ENCODE measurements at regions not wholly inside any gene's neighbourhood (a gene's known extent, or its start where the extent isn't known, plus 50 kb on each side); places are given as distances from the start of the nearest gene placed in this dataset.

DNA sequence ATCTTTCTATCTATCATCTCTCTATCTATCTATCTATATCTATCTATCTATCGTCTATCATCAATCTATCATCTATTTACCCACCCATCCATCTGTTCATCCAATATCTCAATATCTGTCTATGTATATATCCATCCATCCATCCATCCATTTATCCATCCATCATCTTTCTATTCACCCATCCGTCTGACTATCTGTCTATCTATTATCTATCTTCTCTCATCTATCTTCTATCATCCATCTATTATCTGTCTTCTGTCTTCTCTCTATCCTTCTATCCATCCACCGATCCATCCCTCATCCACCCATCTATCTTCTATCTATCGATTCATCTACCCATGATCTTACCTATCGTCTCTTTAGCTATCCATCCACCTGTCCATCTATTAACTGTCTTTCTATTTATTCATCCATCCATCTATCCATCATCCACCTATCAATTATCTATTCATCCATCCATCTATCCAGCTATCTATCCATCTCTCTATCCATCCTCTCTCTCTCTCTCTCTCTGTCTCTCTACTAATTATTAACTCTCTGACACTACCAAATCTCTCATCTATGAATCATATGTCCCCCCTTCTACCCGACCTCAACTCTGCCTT is 89.1 kb downstream of the DHCR7 start:
- Mint-ChIP-seq H3K36me3 (no peaks in the 10 kb centered on the region), H3K4me1 (no peaks in the 10 kb centered on the region), H3K9me3 (peaks cover 0 to 7% of the 10 kb centered on the region in 2 donors), H3K27ac (no peak overlapping the region), H3K27me3 (ENCODE audit: low read depth in 2 of 2) (peaks cover 0 to 6% of the 10 kb centered on the region in 2 donors), H3K4me3 (no peak overlapping the region)
- Histone ChIP-seq H3K27ac (ENCODE audit: low read length) (no peak overlapping the region), H3K36me3 (ENCODE audit: control insufficient read depth, insufficient read depth, low read length) (no peaks in the 10 kb centered on the region), H3K9me3 (ENCODE audit: control insufficient read depth, insufficient read depth, low read length) (no peaks in the 10 kb centered on the region), H3K27me3 (ENCODE audit: control insufficient read depth, insufficient read depth, low read length) (no peaks in the 10 kb centered on the region), H3K4me1 (ENCODE audit: control insufficient read depth, insufficient read depth, low read length) (no peaks in the 10 kb centered on the region), H3K4me3 (ENCODE audit: low read length) (no peak overlapping the region)
- ATAC-seq (no peak), DNase-seq (no peak)
- 88% methylated on average over 6 of the region's 6 CpGs for WGBS (ENCODE audit: insufficient coverage)
- no peak for TF ChIP-seq CTCF (IDR thresholded peaks at IDR 0.05)
- intact Hi-C loops (cut with micrococcal nuclease) = no loop called here

GRCh38 chr11:71358122-71358728 is 90.0 kb downstream of the DHCR7 start:
- Mint-ChIP-seq H3K27me3 (ENCODE audit: low read depth in 2 of 2) (peaks cover 1 to 8% of the 10 kb centered on the region in 2 donors), H3K9me3 (peaks cover 0 to 7% of the 10 kb centered on the region in 2 donors), H3K4me1 (no peaks in the 10 kb centered on the region), H3K36me3 (no peaks in the 10 kb centered on the region), H3K4me3 (no peak overlapping the region), H3K27ac (no peak overlapping the region)
- no peak for ATAC-seq
- Histone ChIP-seq H3K27ac (ENCODE audit: low read length) (no peak overlapping the region), H3K27me3 (ENCODE audit: control insufficient read depth, insufficient read depth, low read length) (no peaks in the 10 kb centered on the region), H3K4me3 (ENCODE audit: low read length) (no peak overlapping the region), H3K36me3 (ENCODE audit: control insufficient read depth, insufficient read depth, low read length) (no peaks in the 10 kb centered on the region), H3K4me1 (ENCODE audit: control insufficient read depth, insufficient read depth, low read length) (no peaks in the 10 kb centered on the region), H3K9me3 (ENCODE audit: control insufficient read depth, insufficient read depth, low read length) (no peaks in the 10 kb centered on the region)
- intact Hi-C loops (cut with micrococcal nuclease) = no loop called here
- TF ChIP-seq CTCF (IDR thresholded peaks at IDR 0.05) = no peak
- WGBS (ENCODE audit: insufficient coverage) = 82% methylated on average over 9 of the region's 10 CpGs
- DNase-seq = no peak

DNA sequence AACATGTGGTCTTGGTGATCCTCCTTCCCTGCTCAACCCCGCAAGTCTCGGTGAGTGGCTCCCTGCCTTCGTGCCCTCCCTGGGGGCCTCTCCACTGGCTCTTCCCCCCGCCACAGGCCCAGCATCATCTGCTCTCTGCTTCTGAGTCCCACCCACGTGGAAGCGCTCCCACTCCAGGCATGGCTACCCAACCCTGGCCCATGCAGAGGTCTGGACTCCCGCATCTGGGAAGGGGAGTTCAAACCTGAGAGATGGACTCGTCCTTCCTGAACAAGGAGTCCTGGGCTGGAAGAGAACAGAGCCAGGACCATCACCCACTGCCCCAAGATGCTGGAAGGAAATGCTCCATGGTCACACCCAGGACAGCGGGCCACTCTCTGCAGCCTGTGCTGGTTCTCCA is 90.8 kb downstream of the DHCR7 start:
- H3K27me3 ChIP-seq (ENCODE audit: control insufficient read depth, insufficient read depth, low read length) = no peaks in the 10 kb centered on the region
- no peaks in the 10 kb centered on the region for H3K36me3 ChIP-seq (ENCODE audit: control insufficient read depth, insufficient read depth, low read length)
- intact Hi-C loops (cut with micrococcal nuclease) = no loop called here
- DNase-seq (no peak), ATAC-seq (no peak)
- Mint-ChIP-seq H3K36me3 (no peaks in the 10 kb centered on the region), H3K4me1 (no peaks in the 10 kb centered on the region), H3K27me3 (ENCODE audit: low read depth in 2 of 2) (peaks cover 8 to 9% of the 10 kb centered on the region in 2 donors), H3K9me3 (peaks cover 0 to 7% of the 10 kb centered on the region in 2 donors), H3K4me3 (no peak overlapping the region), H3K27ac (no peak overlapping the region)
- H3K27ac ChIP-seq (ENCODE audit: low read length) = no peak overlapping the region
- no peaks in the 10 kb centered on the region for H3K4me1 ChIP-seq (ENCODE audit: control insufficient read depth, insufficient read depth, low read length)
- H3K4me3 ChIP-seq (ENCODE audit: low read length) = no peak overlapping the region
- no peak for TF ChIP-seq CTCF (IDR thresholded peaks at IDR 0.05)
- 83% methylated on average over 9 of the region's 9 CpGs for WGBS (ENCODE audit: insufficient coverage)
- no peaks in the 10 kb centered on the region for H3K9me3 ChIP-seq (ENCODE audit: control insufficient read depth, insufficient read depth, low read length)

DNA sequence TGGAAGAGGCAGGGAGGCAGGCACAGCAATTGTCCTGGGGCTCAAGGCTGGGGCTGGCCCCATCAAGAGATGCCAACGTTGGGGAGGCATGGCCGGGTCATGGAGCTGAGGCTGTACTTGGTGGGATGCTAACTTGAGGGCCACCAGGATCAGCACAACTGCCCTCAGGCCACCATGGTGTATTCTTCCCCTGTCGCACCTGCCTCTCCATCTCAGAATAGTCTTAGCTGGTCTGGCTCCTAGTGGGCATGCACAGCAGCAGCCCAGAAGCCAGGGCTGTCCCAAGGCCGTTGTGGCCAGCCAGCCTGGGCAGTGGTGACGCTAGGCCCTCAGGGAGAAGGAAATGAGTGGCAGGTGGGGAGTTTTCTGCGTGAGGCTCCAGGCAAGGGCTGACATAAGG is 91.3 kb downstream of the DHCR7 start:
- ATAC-seq (no peak), DNase-seq (no peak)
- Histone ChIP-seq H3K27ac (ENCODE audit: low read length) (no peak overlapping the region), H3K9me3 (ENCODE audit: control insufficient read depth, insufficient read depth, low read length) (no peaks in the 10 kb centered on the region), H3K4me3 (ENCODE audit: low read length) (no peak overlapping the region), H3K27me3 (ENCODE audit: control insufficient read depth, insufficient read depth, low read length) (no peaks in the 10 kb centered on the region), H3K36me3 (ENCODE audit: control insufficient read depth, insufficient read depth, low read length) (no peaks in the 10 kb centered on the region), H3K4me1 (ENCODE audit: control insufficient read depth, insufficient read depth, low read length) (no peaks in the 10 kb centered on the region)
- WGBS (ENCODE audit: insufficient coverage) = 76% methylated on average over 6 of the region's 6 CpGs
- no peaks in the 10 kb centered on the region for H3K4me1 Mint-ChIP-seq
- H3K27ac Mint-ChIP-seq = no peak overlapping the region
- H3K4me3 Mint-ChIP-seq = no peak overlapping the region
- H3K9me3 Mint-ChIP-seq = peaks cover 0 to 7% of the 10 kb centered on the region in 2 donors
- TF ChIP-seq CTCF (IDR thresholded peaks at IDR 0.05) = no peak
- H3K36me3 Mint-ChIP-seq = no peaks in the 10 kb centered on the region
- H3K27me3 Mint-ChIP-seq (ENCODE audit: low read depth in 2 of 2) = peaks cover 8 to 14% of the 10 kb centered on the region in 2 donors
- intact Hi-C loops (cut with micrococcal nuclease) = no loop called here

Measured in natural killer cell (primary cell).